DMS 273 (cell line): ENCODE measurements at regions not wholly inside any gene's neighbourhood (a gene's known extent, or its start where the extent isn't known, plus 50 kb on each side); places are given as distances from the start of the nearest gene placed in this dataset.
"Not testable (repeated sequence)": the region's sequence is repeated elsewhere in the genome, so short reads cannot be mapped to it uniquely, and the experiment has no call there.

ENCODE experiments used
- DNase-seq: peaks from one replicate; lab custom pipeline; 2025; ENCODE audit not compliant: unreplicated experiment; lab: John Stamatoyannopoulos, UW

DNA sequence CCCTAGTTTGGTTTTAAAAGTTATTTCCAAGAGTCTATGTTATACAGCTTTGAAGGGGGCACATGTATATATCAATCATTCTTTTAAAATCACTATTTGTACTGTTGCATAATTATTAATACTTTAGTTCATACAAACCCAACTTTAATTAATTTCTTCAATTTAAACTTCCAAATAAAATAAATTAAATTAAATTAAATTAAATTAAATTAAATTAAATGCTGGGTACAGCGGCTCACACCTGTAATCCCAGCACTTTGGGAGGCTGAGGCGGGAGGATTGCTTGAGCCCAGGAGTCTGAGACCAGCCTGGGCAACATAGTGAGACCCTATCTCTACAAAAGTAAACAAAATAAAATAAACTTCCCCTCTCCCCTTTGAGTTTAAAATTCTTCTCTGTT, 98.9 kb upstream of the MYO10 start:
- DNase-seq: not testable (repeated sequence)

DNA sequence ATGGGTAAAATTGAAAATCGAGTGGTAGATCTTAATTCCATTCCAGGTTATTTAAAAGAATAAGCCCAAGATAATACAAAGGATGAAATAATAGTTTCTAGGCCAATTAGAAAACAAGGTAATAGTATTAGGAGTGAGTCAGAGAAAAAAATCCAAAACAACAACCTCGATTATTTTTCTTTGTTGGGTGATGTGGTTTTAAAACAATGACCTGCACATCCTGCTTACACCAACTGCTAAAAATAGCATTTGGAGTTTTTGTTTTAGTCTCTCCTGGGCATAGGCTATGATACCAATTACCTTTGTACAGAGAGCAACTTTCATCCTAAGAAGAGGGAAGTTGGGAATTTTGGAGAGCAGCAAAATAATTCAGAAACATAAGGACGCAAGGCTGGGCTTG, 101.7 kb upstream of the MYO10 start:
- DNase-seq: no peak

DNA sequence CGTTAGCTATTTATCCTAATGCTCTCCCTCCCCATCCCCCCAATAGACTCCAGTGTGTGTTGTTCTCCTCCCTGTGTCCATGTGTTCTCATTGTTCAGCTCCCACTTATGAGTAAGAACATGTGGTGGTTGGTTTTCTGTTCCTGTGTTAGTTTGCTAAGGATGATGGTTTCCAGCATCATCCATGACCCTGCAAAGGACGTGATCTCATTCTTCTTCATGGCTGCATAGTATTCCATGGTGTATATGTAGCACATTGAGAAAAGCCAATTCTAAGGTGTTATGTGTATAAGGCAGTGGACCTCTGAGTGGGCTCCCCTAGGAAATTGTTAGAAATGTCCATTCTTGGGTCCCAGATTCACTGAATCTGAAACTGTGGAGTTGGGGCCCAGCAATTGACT, 103.1 kb upstream of the MYO10 start:
- DNase-seq: no peak

DNA sequence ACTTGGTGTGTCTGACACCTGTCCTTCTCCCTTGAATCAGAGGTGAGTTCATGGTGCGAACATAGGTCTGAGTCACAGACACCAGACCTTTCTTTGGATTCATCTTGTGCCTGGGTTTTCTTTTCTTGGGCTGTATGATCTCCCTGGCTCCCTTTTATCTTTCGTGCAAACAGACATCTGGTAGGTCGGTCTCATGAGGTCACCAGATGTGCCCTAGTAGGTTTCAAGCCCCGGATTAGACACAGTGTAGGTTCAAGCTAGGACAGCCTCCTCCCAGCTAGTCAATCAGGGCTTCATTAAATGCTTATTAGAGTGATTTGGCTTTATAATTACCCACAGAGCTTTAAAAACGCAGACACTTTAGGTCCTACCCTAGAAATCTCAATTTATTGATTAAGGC, 106.0 kb upstream of the MYO10 start:
- DNase-seq: peak; percentile 32

DNA sequence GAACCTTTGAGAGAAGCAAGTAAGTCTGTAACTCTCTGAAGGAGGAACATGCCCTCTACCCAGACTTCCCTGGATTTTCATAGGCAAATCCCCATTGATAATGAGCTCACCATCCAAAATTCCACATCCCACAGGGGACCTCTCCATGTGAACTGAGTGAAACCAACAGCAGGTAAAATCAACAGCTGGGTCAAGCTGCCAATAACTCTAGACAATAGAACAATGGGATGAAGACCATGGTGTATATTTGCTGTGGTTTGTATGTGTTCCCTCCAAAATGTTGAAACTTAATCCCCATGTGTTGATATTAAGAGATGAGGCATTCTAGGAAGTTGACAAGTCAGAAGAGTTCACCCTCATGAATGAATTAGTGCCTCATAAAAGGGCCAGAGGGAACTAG, 110.2 kb upstream of the MYO10 start:
- DNase-seq: no peak

DNA sequence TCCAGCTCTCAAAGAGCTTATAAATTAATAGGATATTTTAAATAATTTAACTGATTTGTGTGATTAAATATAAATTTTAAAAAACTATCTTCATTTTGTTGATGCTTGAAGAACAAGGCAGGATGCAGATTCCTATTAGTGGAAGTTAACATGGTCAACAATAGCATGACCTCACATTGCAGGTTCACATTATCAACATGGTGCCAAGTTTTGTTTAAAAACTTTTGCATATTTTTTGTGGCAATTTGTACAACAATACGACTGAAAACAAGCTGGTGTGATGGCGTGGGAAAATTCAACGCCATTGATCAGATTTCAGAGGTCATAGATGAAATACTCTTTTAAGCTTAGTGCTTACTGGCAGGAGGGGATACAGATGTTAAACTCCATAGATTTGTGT, 114.1 kb upstream of the MYO10 start:
- DNase-seq: no peak

DNA sequence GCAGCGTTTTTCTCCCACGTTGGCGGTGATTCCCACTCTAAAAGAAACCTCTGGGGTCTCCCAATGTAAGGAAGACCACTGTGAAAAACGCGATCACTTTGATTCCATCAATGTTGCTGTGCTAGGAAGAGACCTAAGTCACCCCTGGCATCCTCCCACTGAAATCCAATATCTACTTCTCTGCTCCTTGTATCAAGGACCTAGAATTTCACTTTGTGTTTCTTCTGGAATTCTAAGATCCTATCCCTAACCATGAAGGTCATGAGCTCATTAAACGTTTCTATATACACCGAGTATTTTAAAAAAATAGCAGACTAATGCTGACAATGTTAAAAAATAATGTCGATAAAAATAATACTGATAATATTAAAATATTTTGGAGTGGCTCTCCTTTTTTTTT, 118.8 kb upstream of the MYO10 start:
- no peak for DNase-seq

DNA sequence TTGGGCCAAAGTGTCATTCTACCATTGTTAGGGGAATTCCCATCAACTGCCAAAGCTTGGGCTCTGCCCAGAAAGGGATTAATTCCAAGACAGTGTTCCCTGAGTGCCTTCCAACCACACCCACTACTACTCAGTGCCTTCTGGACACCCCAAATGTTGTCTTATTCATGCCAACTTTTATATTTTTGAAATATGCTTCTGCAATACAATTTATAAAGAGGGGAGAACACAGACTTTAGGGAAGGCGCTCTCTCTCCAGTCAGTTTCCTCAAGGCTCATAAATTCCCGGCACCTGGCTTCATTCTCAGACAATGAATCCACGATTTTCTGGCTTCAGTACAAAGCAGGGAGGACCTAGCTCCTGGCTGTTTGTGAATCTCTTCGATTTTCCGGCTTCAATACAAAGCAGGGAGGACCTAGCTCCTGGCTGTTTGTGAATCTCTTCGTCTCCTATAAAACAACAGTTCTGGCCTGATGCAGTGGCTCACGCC, 120.1 kb upstream of the MYO10 start:
- DNase-seq: peak; percentile 82

DNA sequence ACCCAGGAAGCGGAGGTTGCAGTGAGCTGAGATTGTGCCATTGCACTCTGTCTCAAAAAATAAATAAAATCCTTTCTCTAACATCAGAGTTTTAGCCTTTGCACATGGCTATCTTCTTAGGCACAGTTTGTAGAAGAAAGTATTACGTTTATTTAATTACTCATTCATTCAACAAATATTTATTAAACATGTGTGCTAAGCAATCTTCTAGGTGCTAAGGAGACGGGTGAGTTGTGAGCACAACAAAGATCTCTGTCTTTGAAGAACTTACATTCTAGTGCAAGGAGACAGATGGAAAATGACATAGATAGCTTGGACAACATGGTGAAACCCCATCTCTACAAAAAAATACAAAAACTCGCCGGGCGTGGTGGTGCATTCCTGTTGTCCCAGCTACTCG, 122.3 kb upstream of the MYO10 start:
- no peak for DNase-seq

DNA sequence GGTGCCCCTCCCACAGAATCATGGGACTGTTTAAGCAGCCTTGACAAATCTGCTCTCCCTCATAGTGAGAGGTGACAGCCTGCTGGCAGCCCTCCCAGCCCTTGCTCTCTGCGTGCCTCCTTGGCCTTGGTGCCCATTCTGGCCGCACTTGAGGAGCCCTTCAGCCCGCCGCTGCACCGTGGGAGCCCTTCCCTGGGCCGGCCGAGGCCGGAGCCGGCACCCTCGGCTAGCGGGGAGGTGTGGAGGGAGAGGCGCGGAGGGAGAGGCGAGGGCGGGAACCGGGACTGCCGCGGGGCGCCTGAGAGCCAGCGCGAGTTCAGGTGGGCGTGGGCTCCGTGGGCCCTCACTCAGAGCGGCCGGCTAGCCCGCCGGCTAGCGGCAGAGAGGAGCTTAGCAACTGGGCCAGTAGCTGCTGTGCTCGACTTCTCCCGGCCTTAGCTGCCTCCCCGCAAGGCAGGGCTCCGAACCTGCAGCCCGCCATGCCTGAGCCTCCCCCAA, 125.9 kb upstream of the MYO10 start:
- DNase-seq: no peak

DNA sequence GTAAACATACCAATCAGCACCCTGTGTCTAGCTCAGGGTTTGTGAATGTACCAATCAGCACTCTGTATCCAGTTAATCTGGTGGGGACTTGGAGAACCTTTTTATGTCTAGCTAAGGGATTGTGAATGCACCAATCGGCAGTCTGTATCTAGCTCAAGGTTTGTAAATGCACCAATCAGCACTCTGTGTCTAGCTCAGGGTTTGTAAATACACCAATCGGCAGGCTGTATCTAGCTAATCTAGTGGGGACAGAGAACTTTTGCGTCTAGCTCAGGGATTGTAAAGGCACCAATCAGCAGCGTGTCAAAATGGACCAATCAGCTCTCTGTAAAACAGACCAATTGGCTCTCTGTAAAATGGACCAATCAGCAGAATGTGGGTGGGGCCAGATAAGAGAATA, 126.7 kb upstream of the MYO10 start:
- not testable (repeated sequence) for DNase-seq

DNA sequence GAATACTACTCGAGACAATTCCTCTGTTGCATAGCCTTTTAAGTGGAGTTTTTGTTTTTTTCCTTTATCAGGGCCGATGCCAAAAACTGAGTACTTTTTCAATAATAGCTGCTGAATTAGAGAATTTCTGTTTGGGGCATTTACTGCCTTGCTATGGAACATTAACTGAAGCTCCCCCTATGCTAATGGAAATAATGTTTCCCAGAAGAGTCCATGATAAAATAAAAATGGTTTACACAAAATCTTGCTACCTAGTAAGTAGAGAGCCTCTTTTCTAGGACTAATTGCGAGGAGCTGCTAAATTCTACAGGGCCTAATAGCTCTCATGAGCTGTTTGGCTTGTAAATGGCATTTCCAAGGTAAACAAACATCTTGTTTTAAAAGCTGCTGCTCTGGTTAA, 128.2 kb upstream of the MYO10 start:
- DNase-seq: no peak

DNA sequence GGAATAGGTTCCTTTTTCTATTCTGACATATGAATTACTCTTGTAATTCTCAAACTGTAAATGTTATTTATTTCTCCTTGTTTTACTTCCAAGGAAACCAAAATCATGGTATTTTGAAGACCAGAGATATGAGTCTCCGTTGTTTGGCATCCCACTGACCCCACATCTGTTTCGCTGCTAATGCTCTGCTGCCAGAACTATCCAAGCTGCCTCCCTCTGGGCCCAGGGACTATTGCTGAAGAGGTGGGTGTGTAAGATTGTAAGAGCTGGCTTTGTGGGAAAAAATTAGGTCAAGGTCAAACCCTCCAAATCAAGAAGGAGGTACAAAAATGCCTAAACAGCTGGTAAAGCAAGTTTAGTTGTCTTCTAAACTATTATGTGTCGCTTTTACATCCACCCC, 129.4 kb upstream of the MYO10 start:
- DNase-seq: no peak

DNA sequence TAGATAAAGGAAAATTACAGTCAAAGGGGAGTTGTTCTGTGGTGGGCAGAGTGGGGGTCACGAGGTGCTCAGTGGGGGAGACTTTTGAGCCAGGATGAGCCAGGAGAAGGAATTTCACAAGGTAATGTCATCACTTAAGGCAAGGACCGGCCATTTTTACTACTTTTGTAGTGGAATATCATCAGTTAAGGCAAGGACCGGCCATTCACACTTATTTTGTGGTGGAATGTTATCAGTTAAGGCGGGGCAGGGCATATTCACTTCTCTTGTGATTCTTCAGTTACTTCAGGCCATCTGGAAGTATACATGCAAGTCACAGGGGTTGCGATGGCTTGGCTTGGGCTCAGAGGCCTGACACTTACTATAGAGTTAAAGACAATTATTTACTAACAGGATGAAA, 129.9 kb upstream of the MYO10 start:
- not testable (repeated sequence) for DNase-seq

DNA sequence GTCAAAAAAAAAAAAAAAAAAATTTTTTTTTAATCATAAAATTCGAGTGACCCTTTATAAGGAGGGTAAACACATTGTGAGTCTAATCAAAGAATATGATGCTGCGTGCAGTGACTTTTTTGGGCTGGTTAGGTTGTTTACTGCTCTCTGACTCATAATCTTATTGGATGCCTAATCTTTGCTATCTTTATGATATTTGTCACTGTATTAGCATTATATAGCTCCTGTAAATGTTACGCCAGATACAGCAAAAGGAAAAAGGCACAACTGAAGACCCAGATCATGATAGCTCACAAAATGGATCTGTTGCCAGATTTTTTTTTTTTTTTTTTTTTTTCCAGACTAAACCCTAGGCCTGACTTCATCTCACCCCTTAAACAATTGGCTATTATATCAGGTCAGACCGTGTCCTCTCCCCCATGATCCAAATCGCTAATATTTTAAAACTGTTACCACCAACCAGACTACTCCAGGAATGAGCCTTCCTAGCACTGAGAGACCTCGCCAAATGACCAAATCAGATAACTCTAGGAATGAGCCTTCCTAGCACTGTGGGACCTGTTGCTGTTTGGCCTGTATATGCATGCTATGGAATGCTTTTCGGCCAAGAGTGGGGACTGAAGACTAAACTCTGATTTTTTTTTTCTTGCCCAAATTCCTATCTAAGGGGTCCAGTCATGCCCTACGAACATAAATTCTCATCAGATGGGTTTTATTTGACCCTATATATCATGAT, 131.7 kb upstream of the MYO10 start:
- DNase-seq: no peak

DNA sequence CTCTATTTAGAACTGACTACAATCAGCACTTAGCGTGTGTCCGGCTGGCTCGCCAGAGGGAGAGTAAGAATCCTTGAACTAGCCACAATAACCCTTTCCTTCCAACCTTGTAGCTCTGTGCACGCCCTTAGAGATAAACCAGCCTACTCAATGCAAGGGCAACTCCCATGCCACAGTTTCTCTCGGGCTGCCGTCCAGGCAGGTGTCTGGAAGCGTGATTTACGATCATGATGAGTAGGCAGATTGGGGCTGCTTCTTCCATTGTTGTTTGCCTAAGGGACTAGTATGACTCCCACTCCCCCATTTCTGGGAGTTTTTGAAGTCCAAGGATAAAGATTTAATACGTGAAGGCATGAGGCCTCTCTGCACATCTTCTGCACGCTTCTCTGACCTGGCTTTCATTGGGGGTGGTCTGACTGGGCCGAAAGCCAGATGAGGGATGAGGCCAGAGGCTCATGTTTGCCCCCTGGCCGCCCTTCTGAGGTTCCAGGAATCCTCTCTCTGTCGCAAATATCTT, 134.0 kb upstream of the MYO10 start:
- peak; percentile 38 for DNase-seq

DNA sequence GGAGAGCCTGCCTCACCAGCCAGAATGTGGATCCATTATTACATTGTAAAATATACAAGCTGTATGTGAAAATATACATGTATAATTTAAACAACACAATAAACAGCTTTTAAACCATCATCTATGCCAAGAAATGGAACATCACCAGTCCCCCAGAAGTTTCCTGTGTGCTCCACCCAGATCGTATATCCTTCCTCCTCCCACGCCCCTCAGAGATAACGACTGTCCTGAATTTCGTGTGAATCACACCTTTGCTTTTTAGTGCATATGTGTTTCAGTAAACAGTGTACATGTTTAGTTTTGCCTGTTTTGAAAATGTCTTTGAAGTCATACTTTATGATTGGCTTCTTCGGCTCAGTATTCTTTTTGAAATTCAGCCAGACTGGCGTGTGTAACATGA, 134.6 kb upstream of the MYO10 start:
- no peak for DNase-seq

DNA sequence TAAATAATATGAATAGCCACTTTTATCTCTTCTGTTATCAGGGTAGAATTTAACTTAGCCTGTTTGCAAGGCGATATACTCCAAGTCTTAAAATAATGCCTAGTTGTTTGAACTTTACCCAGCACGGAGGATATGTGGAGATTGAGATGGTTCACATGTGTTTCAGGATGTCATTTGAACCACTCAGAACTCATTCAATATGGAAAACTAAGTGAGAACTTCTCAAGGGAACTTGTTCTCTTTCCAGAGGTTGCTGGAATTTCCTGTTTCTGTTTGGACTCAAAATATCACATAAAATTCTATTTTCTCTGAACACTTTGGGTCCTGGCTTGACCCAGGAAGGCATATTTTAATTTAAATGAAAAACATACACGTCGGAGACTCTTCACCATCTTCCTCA, 139.1 kb upstream of the MYO10 start:
- DNase-seq: no peak

DNA sequence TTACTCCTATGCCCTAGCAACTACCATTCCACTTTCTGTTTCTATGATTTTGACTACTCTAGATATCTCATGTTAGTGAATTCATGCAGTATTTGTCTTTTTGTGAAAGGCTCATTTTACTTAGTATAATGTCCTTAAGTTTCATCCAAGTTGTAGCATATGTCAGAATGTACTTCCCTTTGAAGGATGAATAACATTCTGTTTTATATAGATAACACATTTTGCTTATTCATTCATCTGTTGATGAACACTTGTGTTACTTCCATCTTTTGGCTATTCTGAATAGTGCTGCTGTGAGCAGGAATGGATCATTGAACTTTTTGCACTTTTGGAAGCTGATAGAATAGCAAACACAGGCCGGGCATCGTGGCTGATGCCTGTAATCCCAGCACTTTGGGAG, 140.2 kb upstream of the MYO10 start:
- no peak for DNase-seq

DNA sequence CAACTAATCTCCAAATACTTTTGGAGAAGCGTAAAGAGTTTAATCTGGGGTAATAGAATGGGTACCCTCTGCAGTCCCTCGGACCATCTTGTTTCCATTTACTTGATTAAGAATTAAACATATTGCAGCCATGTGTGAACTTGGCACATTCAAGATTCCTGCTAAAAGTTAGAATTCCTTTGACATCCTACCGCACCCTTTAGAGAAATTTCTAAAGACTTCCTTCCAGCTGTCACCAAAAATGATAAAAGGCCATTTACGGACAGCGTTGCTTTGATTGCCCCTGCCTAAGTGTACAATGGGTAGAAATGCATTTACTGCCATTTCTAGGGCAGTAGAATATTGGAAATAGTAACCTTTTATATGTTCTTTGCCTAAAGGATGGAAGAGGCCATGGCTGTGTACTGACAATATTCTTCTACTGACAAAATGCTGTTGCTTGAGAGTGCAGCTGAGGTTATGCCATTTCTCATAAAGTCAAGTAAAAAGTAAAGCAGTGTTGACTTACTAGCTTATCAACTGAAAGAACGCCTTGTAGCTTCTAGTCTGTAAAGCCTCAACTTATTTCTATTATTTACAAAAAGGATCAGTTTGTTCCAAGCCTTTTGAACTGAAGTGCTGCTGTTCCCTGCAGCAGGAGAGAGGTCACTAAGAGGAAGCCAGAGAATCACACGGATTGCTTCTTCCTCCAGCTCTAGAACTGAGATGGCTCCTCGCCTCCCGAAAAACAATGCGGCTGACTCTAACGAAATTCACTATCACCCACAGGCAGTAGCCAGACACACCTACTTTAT, 139.8 kb upstream of the BASP1 start:
- DNase-seq: no peak

DNA sequence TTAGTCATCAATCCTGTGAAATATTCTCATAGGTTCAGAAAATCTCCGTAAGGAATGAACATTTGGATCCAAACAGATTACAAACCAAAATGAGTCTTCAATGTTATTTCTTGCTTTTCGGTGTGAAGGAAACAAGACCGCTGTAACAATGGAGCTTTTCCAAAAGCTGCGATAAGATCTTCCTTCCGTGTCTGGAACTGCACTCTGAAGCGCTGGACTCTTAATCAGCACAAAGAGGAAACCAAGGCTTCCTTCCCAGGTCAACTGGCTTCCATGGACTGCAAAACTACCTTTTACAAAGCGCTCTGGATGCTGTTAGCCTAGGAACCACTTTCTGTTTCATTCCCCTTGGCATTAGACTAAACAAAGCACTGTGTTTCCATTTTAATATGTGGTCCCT, 137.9 kb upstream of the BASP1 start:
- DNase-seq: no peak

DNA sequence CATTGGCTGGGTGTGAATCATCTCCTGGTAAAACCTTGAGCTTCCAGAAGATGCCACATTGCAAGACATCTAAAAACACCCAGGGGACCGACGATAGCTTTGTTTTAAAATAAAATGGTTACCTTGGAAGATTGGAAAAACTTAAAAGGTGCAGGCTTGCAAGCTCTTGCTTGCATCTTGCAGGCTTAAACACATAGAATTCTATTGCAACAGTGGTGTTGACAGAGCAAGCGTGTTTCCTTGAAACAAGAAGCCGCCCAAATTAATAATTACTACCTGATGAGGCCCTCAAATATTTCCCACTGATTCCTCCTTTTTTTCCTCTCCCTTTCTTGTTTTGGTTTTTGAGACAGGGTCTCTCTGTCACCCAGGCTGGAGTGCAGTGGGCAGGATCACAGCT, 137.1 kb upstream of the BASP1 start:
- DNase-seq: no peak
